Neural cell (in vitro differentiated cells): ENCODE measurements at regions not wholly inside any gene's neighbourhood (a gene's known extent, or its start where the extent isn't known, plus 50 kb on each side); places are given as distances from the start of the nearest gene placed in this dataset.

Source experiments
- H2AFZ ChIP-seq: fragments of 200-600, 300-800 bp; sonication (generic), shearing (Covaris generic); 2 replicates; pipeline ENCODE4 v1.6.0; 2014; ENCODE audit warnings: low read depth, mild to moderate bottlenecking, antibody characterized with exemption, low read length, moderate library complexity
- H3F3A ChIP-seq: fragments of 200-600 bp; shearing (Covaris generic); 2 replicates; pipeline ENCODE4 v1.6.1; 2016; ENCODE audit warnings: mild to moderate bottlenecking, moderate library complexity, mixed read lengths, antibody characterized with exemption, low read length; ENCODE audit not compliant: insufficient read depth, poor library complexity, severe bottlenecking
- H3K27ac ChIP-seq: fragments of 200-600, 300-800 bp; sonication (generic), shearing (Covaris generic); 2 replicates; pipeline ENCODE4 v1.5.1; 2014; ENCODE audit warnings: mild to moderate bottlenecking, low read length, moderate library complexity
- H3K27me3 ChIP-seq: fragments of 300-800, 200-600 bp; sonication (generic), shearing (Covaris generic); 2 replicates; pipeline ENCODE4 v1.6.0; 2014; ENCODE audit warnings: mild to moderate bottlenecking, low read depth, low read length, moderate library complexity; ENCODE audit not compliant: insufficient read depth
- H3K36me3 ChIP-seq: fragments of 300-800, 200-600 bp; sonication (generic), shearing (Covaris generic); 2 replicates; pipeline ENCODE4 v1.5.1; 2014; ENCODE audit warnings: mild to moderate bottlenecking, antibody characterized with exemption, low read length, moderate library complexity; ENCODE audit not compliant: insufficient read depth
- H3K4me2 ChIP-seq: fragments of 300-800, 200-600 bp; sonication (generic), shearing (Covaris generic); 2 replicates; pipeline ENCODE4 v1.6.0; 2014; ENCODE audit warnings: mild to moderate bottlenecking, low read length
- H3K4me3 ChIP-seq: fragments of 300-800, 200-600 bp; sonication (generic), shearing (Covaris generic); 2 replicates; pipeline ENCODE4 v1.5.1; 2014; ENCODE audit warnings: mild to moderate bottlenecking, low read length, moderate library complexity
- H3K79me2 ChIP-seq: fragments of 200-600 bp; shearing (Covaris generic); replicated peaks from 2 replicates; pipeline ENCODE4 v1.6.0; 2014; ENCODE audit warnings: mild to moderate bottlenecking, low read length, moderate library complexity; ENCODE audit not compliant: insufficient read depth
- H3K9ac ChIP-seq: fragments of 300-800, 200-600 bp; sonication (generic), shearing (Covaris generic); 2 replicates; pipeline ENCODE4 v1.6.1; 2016; ENCODE audit warnings: mild to moderate bottlenecking, low read length, mixed read lengths
- H3K9me2 ChIP-seq: fragments of 200-600 bp; shearing (Covaris generic); 2 replicates; pipeline ENCODE4 v1.6.1; 2016; ENCODE audit warnings: mild to moderate bottlenecking, low read length, mixed read lengths; ENCODE audit not compliant: insufficient read depth
- H3K9me3 ChIP-seq: fragments of 200-600, 300-800 bp; sonication (generic), shearing (Covaris generic); 2 replicates; pipeline ENCODE4 v1.6.1; 2016; ENCODE audit warnings: mild to moderate bottlenecking, mixed run types, low read length, moderate library complexity, mixed read lengths
- H4K20me1 ChIP-seq: fragments of 200-600 bp; shearing (Covaris generic); 2 replicates; pipeline ENCODE4 v1.6.1; 2016; ENCODE audit warnings: mild to moderate bottlenecking, mixed run types; ENCODE audit not compliant: insufficient read depth
- CTCF ChIP-seq: fragments of 450-650 bp; IDR thresholded peaks from 2 replicates; pipeline ENCODE4 v1.5.1; 2014; ENCODE audit warnings: antibody characterized with exemption, mild to moderate bottlenecking, moderate library complexity; ENCODE audit not compliant: poor library complexity, severe bottlenecking
- EP300 ChIP-seq: fragments of 450-650 bp; conservative IDR thresholded peaks from 2 replicates; pipeline ENCODE4 v1.6.1; 2014; ENCODE audit warnings: antibody characterized with exemption, mild to moderate bottlenecking, moderate library complexity; ENCODE audit not compliant: poor library complexity, severe bottlenecking
- EZH2 ChIP-seq: fragments of 200-600, 300-800 bp; shearing (Covaris generic), sonication (generic); IDR thresholded peaks from 2 replicates; pipeline ENCODE4 v1.6.1; 2014; ENCODE audit warnings: antibody characterized with exemption, low read length, borderline replicate concordance, mild to moderate bottlenecking; ENCODE audit not compliant: insufficient read depth, poor library complexity, severe bottlenecking
- MXI1 ChIP-seq: fragments of 450-650 bp; conservative IDR thresholded peaks from 2 replicates; pipeline ENCODE4 v1.6.1; 2014; ENCODE audit warnings: antibody characterized with exemption, mild to moderate bottlenecking; ENCODE audit not compliant: poor library complexity, severe bottlenecking
- POLR2AphosphoS5 ChIP-seq: IDR thresholded peaks from 2 replicates; pipeline ENCODE4 v1.6.1; 2012
- RAD21 ChIP-seq: fragments of 450-650 bp; conservative IDR thresholded peaks from 2 replicates; pipeline ENCODE4 v1.6.1; 2014; ENCODE audit warnings: antibody characterized with exemption, mild to moderate bottlenecking, moderate library complexity
- REST ChIP-seq: IDR thresholded peaks from 2 replicates; pipeline ENCODE4 v1.6.1; 2012; ENCODE audit warnings: borderline replicate concordance
- SMC3 ChIP-seq: fragments of 450-650 bp; conservative IDR thresholded peaks from 2 replicates; pipeline ENCODE4 v1.6.1; 2014; ENCODE audit warnings: antibody characterized with exemption, mild to moderate bottlenecking, moderate library complexity; ENCODE audit not compliant: poor library complexity
- TAF1 ChIP-seq: IDR thresholded peaks from 2 replicates; pipeline ENCODE4 v1.6.1; 2012; ENCODE audit warnings: low read depth

- H2AFZ ChIP-seq, result no peak overlapping the region
- H3F3A ChIP-seq, result no peaks in the 10 kb centered on the region
- H3K9me3 ChIP-seq, result no peaks in the 10 kb centered on the region
- H3K27me3 ChIP-seq, result no peaks in the 10 kb centered on the region
- no peak for TF ChIP-seq CTCF
- TF ChIP-seq EP300, result no peak
- no peak for TF ChIP-seq SMC3
- no peak for TF ChIP-seq TAF1
- TF ChIP-seq EZH2, result no peak
- TF ChIP-seq RAD21, result no peak
- TF ChIP-seq MXI1, result no peak
- no peak for TF ChIP-seq REST
- no peak for TF ChIP-seq POLR2AphosphoS5
- no peaks in the 10 kb centered on the region for H3K36me3 ChIP-seq
- H3K27ac ChIP-seq, result no peak overlapping the region
- no peak overlapping the region for H3K9ac ChIP-seq
- no peaks in the 10 kb centered on the region for H3K9me2 ChIP-seq
- H3K4me3 ChIP-seq, result no peak overlapping the region
- H4K20me1 ChIP-seq, result no peaks in the 10 kb centered on the region
- H3K4me2 ChIP-seq, result no peak overlapping the region
- no peaks in the 10 kb centered on the region for H3K79me2 ChIP-seq
Measured at GRCh38 chr10:130578532-130579289, 442.5 kb downstream of the GLRX3 start.

- H3F3A ChIP-seq, result no peaks in the 10 kb centered on the region
- H3K27ac ChIP-seq, result no peak overlapping the region
- H3K9ac ChIP-seq, result no peak overlapping the region
- H3K27me3 ChIP-seq, result no peaks in the 10 kb centered on the region
- H3K9me2 ChIP-seq, result no peaks in the 10 kb centered on the region
- no peaks in the 10 kb centered on the region for H4K20me1 ChIP-seq
- H3K4me2 ChIP-seq, result no peak overlapping the region
- no peaks in the 10 kb centered on the region for H3K9me3 ChIP-seq
- no peak overlapping the region for H2AFZ ChIP-seq
- H3K36me3 ChIP-seq, result no peaks in the 10 kb centered on the region
- TF ChIP-seq CTCF (no peak), EP300 (no peak), RAD21 (no peak), REST (no peak), TAF1 (no peak), EZH2 (no peak), MXI1 (no peak), POLR2AphosphoS5 (no peak), SMC3 (no peak)
- no peak overlapping the region for H3K4me3 ChIP-seq
- no peaks in the 10 kb centered on the region for H3K79me2 ChIP-seq
Measured at GRCh38 chr10:130579913-130580312, 443.7 kb downstream of the GLRX3 start.
